D721Med (cell line): ENCODE measurements at regions not wholly inside any gene's neighbourhood (a gene's known extent, or its start where the extent isn't known, plus 50 kb on each side); places are given as distances from the start of the nearest gene placed in this dataset.

Experiments used
- DNase-seq: peaks from one replicate; pipeline ENCODE4 v3.0.0; 2011; ENCODE audit warnings: low spot score; ENCODE audit not compliant: insufficient read length
- FAIRE-seq: peaks from 2 replicates; lab custom pipeline; 2011; peaks lifted over from hg19 to GRCh38; lab: Jason Lieb, UNC
- CTCF ChIP-seq: IDR thresholded peaks from 2 replicates; pipeline ENCODE4 v1.5.1; 2012; ENCODE audit warnings: mild to moderate bottlenecking, control low read depth; ENCODE audit not compliant: insufficient read depth; ENCODE audit errors: missing control alignments

- TF ChIP-seq CTCF, result no peak
- DNase-seq (no peak), FAIRE-seq (no peak)
Observed at GRCh38 chr5:125597338-125597737, 825.9 kb upstream of the GRAMD2B start.

GRCh38 chr5:125600559-125600958, 822.6 kb upstream of the GRAMD2B start:
- DNase-seq (no peak), FAIRE-seq (no peak)
- no peak for TF ChIP-seq CTCF

- FAIRE-seq (no peak), DNase-seq (no peak)
- TF ChIP-seq CTCF, result no peak
Observed at GRCh38 chr5:125602184-125602583, 821.0 kb upstream of the GRAMD2B start.

GRCh38 chr5:125603321-125603720, 819.9 kb upstream of the GRAMD2B start:
- no peak for FAIRE-seq
- TF ChIP-seq CTCF, result no peak
- DNase-seq, result no peak

- no peak for TF ChIP-seq CTCF
- FAIRE-seq (no peak), DNase-seq (no peak)
Observed at GRCh38 chr5:125604104-125604503, 819.1 kb upstream of the GRAMD2B start.

- FAIRE-seq (no peak), DNase-seq (no peak)
- TF ChIP-seq CTCF, result no peak
Observed at GRCh38 chr5:125607018-125607417, 816.2 kb upstream of the GRAMD2B start.

- no peak for TF ChIP-seq CTCF
- FAIRE-seq (no peak), DNase-seq (no peak)
Observed at GRCh38 chr5:125609011-125609410, 814.2 kb upstream of the GRAMD2B start.
